Activated CD8-positive, alpha-beta T cell treated with anti-CD3 and anti-CD28 coated beads for 36 hours (primary cell): ENCODE measurements at regions not wholly inside any gene's neighbourhood (a gene's known extent, or its start where the extent isn't known, plus 50 kb on each side); places are given as distances from the start of the nearest gene placed in this dataset.

Experiments used
- ATAC-seq: fragments of 200-7000 bp; cut with Tn5 transposase; one replicate; pipeline ENCODE4 v1.10.0; 2021; ENCODE audit warnings: mild to moderate bottlenecking, moderate library complexity
- CTCF ChIA-PET: fragments of 350-600 bp; sonication (Branson Sonifier 250); formaldehyde crosslinking; loops from one replicate; lab custom pipeline; 2021; ENCODE audit warnings: antibody characterized with exemption; lab: Charles Lee
- POLR2A ChIA-PET: fragments of 350-600 bp; sonication (Branson Sonifier 250); formaldehyde crosslinking; loops from one replicate; lab custom pipeline; 2021; ENCODE audit warnings: antibody characterized with exemption; lab: Charles Lee
- DNase-seq: peaks from one replicate; pipeline ENCODE4 v3.0.0-alpha.2; 2020
- H3K27ac Mint-ChIP-seq: one replicate; pipeline ENCODE4 v1.8.0; 2021; ENCODE audit warnings: mild to moderate bottlenecking, mixed read lengths
- H3K27me3 Mint-ChIP-seq: one replicate; pipeline ENCODE4 v1.8.0; 2021; ENCODE audit warnings: mixed read lengths
- H3K36me3 Mint-ChIP-seq: one replicate; pipeline ENCODE4 v1.8.0; 2021; ENCODE audit warnings: low read depth, mixed read lengths
- H3K4me1 Mint-ChIP-seq: one replicate; pipeline ENCODE4 v1.8.0; 2021; ENCODE audit warnings: low read depth, mixed read lengths
- H3K4me3 Mint-ChIP-seq: one replicate; pipeline ENCODE4 v1.8.0; 2021; ENCODE audit warnings: mild to moderate bottlenecking, moderate library complexity, mixed read lengths
- H3K9me3 Mint-ChIP-seq: one replicate; pipeline ENCODE4 v1.8.0; 2021; ENCODE audit warnings: mixed read lengths
- intact Hi-C: fragments of 100-400 bp; cut with micrococcal nuclease; formaldehyde crosslinking; loops from one replicate; pipeline ENCODE4 v1.10.0; 2022
- TF ChIP-seq, protein P1 (sequence below): fragments of 200-600 bp; IDR thresholded peaks from one replicate; pipeline ENCODE4 v1.8.0; 2022; ENCODE audit warnings: antibody characterized with exemption, mild to moderate bottlenecking

DNA sequence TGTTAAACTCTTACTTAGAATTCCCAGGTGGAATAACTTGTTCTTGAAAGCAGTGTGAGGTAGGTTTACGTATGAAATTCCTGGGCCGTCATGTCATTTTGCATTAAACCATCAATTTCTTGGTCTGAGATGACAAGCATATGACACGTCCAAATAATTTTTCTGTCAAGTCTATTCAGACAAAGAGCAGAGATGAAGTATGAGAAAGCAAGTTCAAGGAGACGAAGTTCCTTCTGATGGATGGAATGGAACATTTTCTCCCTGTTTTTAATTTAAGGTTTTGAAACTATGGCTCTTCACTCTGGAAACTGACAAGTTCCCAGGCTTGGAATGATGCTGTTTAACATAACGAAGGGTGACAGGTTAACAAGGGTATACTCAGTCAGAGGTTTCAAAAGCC, 252.8 kb upstream of the SFRP2 start:
- Mint-ChIP-seq H3K27ac (no peak overlapping the region), H3K36me3 (no peaks in the 10 kb centered on the region), H3K27me3 (peaks cover 11% of the 10 kb centered on the region), H3K4me3 (no peak overlapping the region), H3K9me3 (no peaks in the 10 kb centered on the region), H3K4me1 (no peaks in the 10 kb centered on the region)
- intact Hi-C loops: no loop called here
- ChIA-PET POLR2A (no interaction called here), CTCF (no interaction called here)
- TF ChIP-seq, protein P1, sequence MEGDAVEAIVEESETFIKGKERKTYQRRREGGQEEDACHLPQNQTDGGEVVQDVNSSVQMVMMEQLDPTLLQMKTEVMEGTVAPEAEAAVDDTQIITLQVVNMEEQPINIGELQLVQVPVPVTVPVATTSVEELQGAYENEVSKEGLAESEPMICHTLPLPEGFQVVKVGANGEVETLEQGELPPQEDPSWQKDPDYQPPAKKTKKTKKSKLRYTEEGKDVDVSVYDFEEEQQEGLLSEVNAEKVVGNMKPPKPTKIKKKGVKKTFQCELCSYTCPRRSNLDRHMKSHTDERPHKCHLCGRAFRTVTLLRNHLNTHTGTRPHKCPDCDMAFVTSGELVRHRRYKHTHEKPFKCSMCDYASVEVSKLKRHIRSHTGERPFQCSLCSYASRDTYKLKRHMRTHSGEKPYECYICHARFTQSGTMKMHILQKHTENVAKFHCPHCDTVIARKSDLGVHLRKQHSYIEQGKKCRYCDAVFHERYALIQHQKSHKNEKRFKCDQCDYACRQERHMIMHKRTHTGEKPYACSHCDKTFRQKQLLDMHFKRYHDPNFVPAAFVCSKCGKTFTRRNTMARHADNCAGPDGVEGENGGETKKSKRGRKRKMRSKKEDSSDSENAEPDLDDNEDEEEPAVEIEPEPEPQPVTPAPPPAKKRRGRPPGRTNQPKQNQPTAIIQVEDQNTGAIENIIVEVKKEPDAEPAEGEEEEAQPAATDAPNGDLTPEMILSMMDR: no peak
- no peak for ATAC-seq
- DNase-seq: no peak

DNA sequence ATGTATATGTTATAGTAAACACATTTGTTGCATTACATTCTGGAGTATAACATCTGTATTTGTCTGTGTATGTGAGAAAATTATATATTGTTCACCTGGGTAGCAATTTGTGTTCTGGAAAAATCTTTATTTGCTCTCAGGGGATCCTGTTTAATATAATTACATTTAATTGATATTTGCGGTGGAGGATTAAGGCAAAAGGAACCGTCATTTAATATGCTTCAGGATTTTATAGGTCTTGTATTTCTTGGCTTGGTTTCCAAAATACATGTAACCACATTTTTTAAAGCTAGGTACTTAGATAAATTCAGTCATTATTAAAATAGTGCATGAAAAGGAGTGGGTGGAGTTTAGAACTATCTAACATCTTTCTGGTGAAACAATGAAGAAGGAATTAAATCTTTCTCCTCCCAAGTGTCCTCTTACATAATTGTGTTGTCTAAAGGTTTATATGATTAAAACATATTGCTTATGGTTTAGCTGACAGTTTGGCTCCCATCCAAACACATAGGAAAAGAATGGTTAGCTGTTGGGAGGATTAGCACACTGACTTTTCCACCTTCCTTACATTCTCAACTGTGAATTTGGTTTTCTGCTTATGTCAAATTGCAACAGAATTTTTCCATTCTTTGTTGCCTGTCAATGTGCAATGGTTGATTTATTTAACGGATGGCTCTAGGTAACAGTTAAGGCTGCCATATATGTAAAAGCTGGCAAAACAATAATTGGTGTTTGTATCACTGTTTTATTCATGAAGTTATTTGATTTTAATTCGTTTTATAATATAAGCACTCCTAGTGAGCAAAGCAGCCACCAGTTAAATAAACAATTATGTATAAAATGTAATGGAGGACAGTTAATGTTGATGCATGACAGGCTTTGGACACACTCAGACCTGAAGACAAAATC, 250.8 kb upstream of the SFRP2 start:
- intact Hi-C loops: no loop called here
- Mint-ChIP-seq H3K27me3 (peaks cover 13% of the 10 kb centered on the region), H3K9me3 (no peaks in the 10 kb centered on the region), H3K27ac (no peak overlapping the region), H3K36me3 (no peaks in the 10 kb centered on the region), H3K4me3 (no peak overlapping the region), H3K4me1 (no peaks in the 10 kb centered on the region)
- TF ChIP-seq, protein P1: no peak
- no peak for ATAC-seq
- ChIA-PET POLR2A (no interaction called here), CTCF (no interaction called here)
- no peak for DNase-seq

DNA sequence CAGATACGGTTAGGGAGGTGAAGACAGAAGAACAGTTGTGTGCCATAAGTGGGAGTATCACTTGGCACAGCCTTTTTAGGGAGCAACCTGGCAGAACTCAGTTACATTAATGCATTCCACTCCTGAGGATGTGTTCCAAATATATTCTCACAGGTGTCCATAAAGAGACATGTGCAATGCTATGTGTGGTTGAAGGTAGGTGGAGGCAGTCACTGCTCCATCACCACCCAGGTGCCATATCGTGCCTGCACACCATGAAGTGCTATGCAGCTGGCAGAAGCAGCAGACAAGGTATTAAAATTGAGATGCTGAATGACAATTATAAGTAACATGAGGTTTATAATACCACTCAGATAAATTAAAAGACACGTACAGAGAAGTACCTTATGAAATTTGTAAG, 248.0 kb upstream of the SFRP2 start:
- Mint-ChIP-seq H3K4me3 (no peak overlapping the region), H3K27me3 (peaks cover 13% of the 10 kb centered on the region), H3K36me3 (no peaks in the 10 kb centered on the region), H3K4me1 (no peaks in the 10 kb centered on the region), H3K9me3 (peaks cover 4% of the 10 kb centered on the region), H3K27ac (no peak overlapping the region)
- intact Hi-C loops: no loop called here
- POLR2A ChIA-PET: no interaction called here
- ATAC-seq: no peak
- DNase-seq: no peak
- CTCF ChIA-PET: interaction anchor here (1.1 kb wide), 1 partner anchor 244 kb away, joined by 3 read pairs; no protein-coding TSS in a partner anchor
- TF ChIP-seq, protein P1: no peak

DNA sequence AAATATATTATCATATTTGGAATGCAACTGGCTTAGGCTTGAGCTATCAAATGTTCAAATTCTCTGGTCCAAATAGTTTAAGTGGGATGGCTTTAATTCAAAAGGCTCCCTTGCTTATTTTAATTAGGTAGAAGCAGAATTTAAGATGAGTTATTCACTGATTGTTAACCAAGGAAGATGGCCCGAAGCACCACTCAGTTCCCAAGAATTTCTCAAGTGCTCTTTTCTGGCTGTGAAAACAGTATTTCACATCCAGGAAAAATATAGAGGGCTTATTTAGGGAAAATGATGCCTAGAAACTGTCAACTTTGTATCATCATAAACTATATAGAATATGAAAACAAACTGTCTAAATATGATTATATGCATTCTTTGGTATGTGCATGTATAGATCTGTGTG, 246.5 kb upstream of the SFRP2 start:
- Mint-ChIP-seq H3K4me1 (no peaks in the 10 kb centered on the region), H3K9me3 (peaks cover 4% of the 10 kb centered on the region), H3K36me3 (no peaks in the 10 kb centered on the region), H3K4me3 (no peak overlapping the region), H3K27me3 (peaks cover 12% of the 10 kb centered on the region), H3K27ac (no peak overlapping the region)
- intact Hi-C loops: no loop called here
- TF ChIP-seq, protein P1: no peak
- ChIA-PET CTCF (no interaction called here), POLR2A (no interaction called here)
- DNase-seq: no peak
- ATAC-seq: no peak

DNA sequence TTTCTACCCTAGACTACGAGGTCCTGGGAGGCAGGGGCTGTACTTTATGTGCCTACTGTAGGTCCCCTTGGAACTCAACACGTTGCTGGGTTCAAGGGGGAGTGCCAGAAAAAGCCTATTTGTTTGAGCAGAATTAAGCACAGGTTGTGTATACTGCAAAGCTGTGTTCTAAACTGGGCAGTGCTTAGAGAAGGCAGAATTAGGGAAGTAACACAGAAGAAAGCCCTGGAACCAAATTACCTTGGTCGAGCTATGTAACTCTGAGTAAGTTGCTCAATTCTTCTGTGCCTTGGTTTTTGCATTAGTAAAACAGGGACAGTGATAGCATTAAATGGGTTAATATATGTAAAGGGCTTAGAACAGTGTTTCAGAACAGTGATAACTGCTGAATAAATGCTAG, 245.0 kb upstream of the SFRP2 start:
- peaks cover 4% of the 10 kb centered on the region for H3K9me3 Mint-ChIP-seq
- TF ChIP-seq, protein P1: no peak
- H3K36me3 Mint-ChIP-seq: no peaks in the 10 kb centered on the region
- ATAC-seq (no peak), DNase-seq (no peak)
- ChIA-PET POLR2A (no interaction called here), CTCF (interaction anchor here (0.9 kb wide), 1 partner anchor 14 kb away, joined by 3 read pairs; no protein-coding TSS in a partner anchor)
- H3K27ac Mint-ChIP-seq: no peak overlapping the region
- H3K4me3 Mint-ChIP-seq: no peak overlapping the region
- intact Hi-C loops: no loop called here
- peaks cover 12% of the 10 kb centered on the region for H3K27me3 Mint-ChIP-seq
- H3K4me1 Mint-ChIP-seq: no peaks in the 10 kb centered on the region
